NT2/D1 (cell line): ENCODE measurements at regions not wholly inside any gene's neighbourhood (a gene's known extent, or its start where the extent isn't known, plus 50 kb on each side); places are given as distances from the start of the nearest gene placed in this dataset.

Source experiments
- SUZ12 ChIP-seq: IDR thresholded peaks from 2 replicates; pipeline ENCODE4 v1.6.1; 2011; ENCODE audit not compliant: insufficient read length, insufficient read depth; ENCODE audit errors: extremely low read depth
- ZNF274 ChIP-seq: IDR thresholded peaks from 2 replicates; pipeline ENCODE4 v1.6.1; 2011; ENCODE audit warnings: mild to moderate bottlenecking, low read depth, low read length

GRCh38 chr7:106571563-106571962 lies 89.4 kb downstream of the CCDC71L start:
- TF ChIP-seq ZNF274 = no peak
- no peak for TF ChIP-seq SUZ12
